HG02973 (cell line): ENCODE measurements at regions not wholly inside any gene's neighbourhood (a gene's known extent, or its start where the extent isn't known, plus 50 kb on each side); places are given as distances from the start of the nearest gene placed in this dataset.
"Not testable (repeated sequence)": the region's sequence is repeated elsewhere in the genome, so short reads cannot be mapped to it uniquely, and the experiment has no call there.

ENCODE experiments used
- ATAC-seq: cut with Tn5 transposase; IDR thresholded peaks from one replicate; pipeline ENCODE4 v1.9.1; 2021; ENCODE audit warnings: moderate library complexity; ENCODE audit not compliant: unreplicated experiment

- ATAC-seq, result no peak
These were observed 349.9 kb upstream of the CCNH start for GRCh38 chr5:87762631-87763030.

DNA sequence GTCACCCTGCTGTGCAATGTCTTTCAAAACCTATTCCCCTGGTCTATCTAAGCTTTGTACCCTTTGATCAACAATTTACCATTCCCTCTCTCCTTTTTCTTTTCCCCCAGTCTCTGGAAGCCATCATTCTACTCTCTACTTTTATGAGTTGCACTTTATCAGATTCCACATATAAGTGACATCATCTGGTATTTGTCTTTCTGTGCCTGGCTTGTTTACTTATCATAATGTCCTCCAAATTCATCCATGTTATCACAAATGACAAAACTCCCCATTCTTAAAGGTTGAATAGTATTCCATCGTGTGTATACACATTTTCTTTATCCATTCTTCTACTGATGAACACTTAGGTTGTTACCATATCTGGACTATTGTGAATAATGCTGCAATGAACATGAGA lies 344.2 kb upstream of the CCNH start:
- ATAC-seq, result no peak

DNA sequence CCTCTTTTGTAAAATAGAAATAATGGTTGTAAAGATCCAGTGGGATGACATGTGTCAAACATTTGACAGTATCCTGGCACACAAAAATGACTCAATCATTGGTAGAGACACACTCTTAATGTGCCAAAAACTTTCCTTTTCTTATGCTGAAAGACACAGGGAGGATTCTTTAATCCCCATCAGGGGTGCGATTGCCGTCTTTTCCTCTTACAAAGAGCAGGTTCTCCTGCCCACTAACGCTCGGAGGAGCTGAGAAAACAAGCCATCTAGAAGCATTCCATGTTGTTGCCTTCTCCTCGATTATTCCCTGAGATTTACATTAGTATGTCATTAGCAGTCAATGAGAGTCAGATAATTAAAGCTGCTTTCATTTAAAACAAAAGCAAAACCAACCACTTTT lies 342.6 kb upstream of the CCNH start:
- no peak for ATAC-seq

DNA sequence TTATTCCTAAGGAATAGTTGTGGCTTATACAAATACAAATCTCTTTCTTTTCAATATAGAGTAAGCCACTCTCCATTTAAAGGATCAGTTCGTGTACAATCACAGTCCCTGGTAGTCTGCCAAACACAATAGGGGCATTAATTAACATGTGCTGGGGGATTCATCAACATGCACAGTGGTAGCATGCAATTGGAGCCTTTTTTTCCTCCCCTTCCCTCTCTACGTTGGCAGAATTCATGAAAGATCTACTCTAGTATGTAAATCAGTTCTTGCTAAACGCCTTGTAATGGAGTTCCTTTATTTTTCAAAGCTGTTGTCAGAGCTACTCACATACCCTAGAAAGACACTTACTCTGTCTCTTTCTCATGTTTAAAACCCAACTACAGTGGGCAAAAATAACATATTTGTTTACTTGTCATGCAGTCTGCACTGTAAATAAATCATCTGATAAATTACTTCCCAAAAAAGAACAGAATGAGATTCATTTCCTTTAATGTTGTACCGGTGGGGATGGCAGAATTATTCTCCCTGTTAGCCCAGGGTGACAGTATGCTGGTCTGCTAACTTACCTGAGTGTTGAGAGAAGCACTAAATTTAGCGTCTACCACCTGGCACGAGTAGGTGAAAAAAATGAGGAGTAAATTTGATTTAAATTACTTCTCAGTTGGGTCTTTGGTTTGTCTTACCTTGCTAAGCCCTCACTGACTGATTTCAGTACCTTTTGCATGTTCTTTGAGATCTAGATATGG lies 341.5 kb upstream of the CCNH start:
- no peak for ATAC-seq

DNA sequence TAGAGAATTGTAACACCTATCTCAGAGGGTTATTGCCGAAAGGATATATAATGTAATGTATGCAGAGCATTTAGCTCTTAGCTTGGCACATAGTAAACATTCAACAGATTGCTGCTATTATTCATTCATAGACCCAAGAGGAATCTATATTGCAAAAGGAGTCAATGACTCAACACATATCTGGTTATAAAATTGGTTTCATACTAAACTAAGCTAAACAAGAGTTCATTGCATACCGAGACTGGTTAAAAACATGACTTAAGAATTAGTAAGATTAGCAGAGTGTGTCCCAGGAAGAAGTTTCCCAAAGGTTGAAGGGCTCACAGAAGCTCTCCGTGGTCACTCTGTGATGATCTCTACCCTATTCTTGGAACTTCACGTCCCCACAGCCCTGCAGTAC lies 339.6 kb upstream of the CCNH start:
- no peak for ATAC-seq

DNA sequence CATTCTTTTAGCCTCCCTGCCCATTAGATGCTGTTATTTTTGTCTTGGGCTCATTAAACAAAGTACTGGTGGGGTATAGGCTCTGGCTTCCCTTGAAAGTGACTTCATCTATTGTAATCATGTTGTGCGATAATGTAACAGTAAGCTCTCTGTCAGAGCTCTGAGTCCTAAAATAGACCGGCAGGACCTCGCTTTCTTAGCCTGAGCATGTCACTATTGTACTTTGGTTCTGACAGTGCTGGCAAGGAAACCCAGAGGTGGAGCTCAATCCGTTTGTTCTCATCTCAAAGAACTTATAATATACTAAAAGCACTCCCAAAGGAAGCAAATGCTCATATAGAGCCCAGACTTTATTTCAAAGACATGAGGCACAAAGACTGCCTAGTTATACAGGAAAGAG lies 339.1 kb upstream of the CCNH start:
- no peak for ATAC-seq

DNA sequence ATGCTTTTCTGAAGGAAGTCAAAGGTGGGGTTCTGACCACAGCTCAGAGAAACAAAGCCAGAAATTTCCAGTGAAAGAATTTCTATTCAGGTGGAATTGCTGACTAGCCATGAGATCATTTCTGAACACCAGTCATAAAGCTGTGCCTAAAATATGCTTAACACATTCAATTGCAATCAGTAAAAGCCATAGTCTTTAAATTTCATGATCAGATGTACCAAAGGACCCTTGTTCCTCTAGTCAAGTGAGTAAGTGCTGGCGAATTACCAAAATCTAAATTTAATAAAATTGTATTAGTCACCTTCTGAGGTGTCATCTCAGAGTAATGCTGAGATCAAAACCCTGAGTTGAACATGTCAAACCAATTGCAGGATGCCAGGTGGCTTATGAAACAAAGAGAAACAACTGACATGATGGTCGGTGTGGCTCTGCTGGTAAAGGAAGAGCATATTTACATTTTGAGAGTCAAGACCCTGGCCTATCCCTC lies 334.2 kb upstream of the CCNH start:
- no peak for ATAC-seq

- ATAC-seq, result no peak
These were observed 333.6 kb upstream of the CCNH start for GRCh38 chr5:87746341-87746740.

DNA sequence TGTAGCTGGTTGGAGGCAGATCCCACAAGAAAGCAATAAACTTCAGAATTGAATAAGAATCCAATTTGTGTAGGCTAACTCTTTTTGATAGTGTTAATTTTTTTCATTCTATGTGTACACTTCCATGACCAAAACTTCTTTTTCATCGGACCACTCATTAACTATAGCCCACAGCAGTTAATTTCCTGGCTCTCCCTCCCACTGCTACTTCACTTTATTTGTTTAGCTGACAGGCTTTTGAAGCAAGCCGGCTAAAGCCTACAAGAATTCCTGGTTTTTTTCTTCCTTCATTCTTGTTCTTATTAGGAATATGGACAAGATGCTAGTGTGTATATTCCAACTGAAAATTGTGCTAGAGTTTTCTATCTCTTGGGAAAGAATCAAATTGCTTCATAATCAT lies 329.2 kb upstream of the CCNH start:
- ATAC-seq, result no peak

- ATAC-seq, result no peak
These were observed 323.2 kb upstream of the CCNH start for GRCh38 chr5:87735923-87736322.

DNA sequence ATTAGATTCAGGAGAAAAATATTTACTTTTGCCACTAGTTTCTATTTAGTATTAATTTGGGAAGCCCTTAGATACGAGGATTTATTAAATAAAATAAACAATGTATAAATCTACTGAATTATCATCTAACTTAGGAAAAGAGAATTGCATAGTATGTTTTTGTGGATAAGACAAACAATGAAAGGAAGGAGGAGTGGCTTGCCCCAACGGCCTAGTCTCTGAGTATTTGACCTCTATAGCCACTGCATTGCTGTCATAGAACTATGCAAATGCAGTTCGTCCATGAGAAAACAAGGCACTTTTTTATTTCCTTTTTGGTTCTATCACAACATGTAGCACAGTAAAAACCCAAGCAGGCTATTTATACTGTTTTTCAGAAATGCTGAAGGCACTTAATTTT lies 321.2 kb upstream of the CCNH start:
- no peak for ATAC-seq

GRCh38 chr5:87732875-87733768 lies 320.4 kb upstream of the CCNH start:
- no peak for ATAC-seq

GRCh38 chr5:87729781-87730180 lies 317.1 kb upstream of the CCNH start:
- no peak for ATAC-seq

DNA sequence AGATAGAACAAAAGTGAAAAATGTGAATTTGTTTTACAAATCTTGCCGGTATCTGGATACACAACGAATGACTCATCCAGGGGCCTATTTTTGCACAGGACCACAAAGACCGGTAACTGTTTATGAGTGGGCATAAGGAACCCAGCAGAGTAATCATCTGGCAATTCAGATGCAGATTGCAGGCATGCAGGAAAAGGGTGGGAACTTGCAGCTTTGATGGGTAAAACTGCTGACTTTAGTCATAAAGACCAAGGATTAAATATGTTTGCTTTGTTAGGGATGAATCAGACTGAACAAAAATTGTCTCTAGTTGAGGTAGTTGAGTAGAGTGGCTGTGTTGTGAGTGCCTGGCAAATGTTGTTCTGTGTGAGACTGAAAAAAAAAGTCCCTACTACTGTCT lies 309.6 kb upstream of the CCNH start:
- no peak for ATAC-seq

DNA sequence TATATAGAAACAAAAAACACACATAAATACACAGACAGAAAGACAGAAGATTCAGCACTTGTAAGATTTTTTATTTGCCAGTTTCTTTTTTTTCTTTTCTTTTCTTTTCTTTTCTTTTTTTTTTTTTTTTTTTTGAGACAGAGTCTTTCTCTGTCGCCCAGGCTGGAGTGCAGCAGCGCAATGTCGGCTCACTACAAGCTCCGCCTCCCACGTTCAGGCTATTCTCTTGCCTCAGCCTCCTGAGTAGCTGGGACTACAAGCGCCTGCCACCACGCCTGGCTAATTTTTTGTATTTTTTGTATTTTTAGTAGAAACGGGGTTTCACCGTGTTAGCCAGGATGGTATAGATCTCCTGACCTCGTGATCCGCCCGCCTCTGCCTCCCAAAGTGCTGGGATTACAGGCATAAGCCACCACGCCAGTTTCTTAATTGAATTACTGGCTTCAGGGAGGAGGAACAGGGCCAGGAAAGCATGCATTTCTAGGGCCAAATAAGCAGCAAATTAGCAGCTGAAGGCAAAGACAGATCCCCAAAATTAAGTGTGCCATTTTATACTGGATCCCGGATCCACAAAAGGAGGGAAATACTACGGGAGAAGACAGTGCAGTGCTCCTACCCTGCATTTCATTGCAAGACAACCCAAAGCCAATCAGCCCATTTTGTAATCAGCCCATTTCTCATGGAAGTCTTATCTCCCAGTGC lies 305.6 kb upstream of the CCNH start:
- ATAC-seq, result not testable (repeated sequence)

DNA sequence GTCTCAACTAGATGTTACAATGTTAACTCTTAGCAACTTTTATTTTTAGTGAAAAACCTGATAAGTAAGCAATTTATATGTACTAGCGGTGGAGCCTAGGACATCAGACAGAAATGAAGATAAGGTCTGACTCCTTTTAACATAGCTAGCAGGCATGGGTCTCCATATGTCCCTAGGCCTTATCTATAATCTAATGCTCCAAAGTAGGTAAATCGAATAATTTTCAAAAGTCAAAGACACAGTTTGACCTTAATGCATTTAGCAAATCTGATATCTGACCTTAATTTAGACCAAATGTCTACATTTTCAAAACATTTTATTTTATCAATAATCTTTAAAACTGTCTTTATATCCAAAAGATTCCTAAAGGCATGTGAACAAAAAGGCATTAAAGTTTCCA lies 305.0 kb upstream of the CCNH start:
- no peak for ATAC-seq

DNA sequence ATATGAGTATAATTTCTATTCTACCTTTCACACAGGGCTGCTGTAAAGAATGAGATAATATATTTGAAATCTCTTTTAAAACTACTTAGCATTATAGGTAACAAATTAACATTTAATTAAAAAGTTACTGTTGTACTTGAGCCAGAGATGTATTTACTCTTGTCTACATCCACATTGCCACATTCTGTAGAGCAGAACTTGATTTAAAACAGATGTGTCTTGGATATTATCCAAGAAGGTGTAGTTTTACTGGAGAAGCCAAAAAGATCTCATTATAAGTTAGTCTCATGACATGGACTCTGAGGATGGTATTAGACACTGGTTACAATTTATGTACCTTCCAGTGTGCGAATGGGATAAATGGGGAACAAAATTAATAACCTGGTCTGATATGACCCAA lies 293.1 kb upstream of the CCNH start:
- ATAC-seq, result no peak

GRCh38 chr5:87686975-87687374 lies 274.2 kb upstream of the CCNH start:
- ATAC-seq, result peak; percentile 94

- no peak for ATAC-seq
These were observed 273.3 kb upstream of the CCNH start for GRCh38 chr5:87686018-87686417.

DNA sequence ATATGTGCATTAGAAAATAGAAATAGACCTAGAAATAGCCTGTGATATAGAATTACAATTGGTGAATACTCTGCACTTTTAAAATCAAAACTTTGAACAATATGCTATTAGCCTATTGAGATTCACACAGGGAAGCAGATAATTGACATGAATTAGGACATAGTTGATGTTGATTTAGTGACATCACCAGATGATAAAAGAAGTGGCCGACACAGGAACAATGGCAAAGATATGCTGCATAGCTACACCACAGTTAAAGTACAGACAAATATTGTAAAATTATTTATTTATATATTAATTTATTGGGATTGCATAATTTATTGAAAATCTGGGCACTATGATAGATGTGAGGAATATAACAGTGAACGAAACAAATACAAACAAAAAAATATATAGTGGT lies 261.5 kb upstream of the CCNH start:
- no peak for ATAC-seq

DNA sequence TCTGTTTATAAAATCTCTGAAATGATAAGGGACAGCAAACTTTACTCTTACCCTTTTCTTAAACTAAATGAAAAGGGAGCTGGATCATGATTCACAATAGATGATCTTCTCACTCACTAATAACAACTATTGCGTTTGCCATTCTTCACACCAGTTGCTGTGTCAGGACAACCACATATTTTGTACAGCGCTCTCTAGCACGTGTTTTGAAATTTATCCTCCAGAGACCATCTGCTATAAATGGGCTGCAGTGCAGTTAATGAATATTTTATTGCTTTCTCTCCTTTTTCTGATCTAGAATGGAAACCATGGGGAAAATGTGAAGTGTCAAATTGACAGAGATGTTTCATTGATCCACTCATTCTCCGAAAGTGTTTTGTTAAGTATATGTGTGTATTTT lies 258.4 kb upstream of the CCNH start:
- ATAC-seq, result no peak

GRCh38 chr5:87665166-87665565 lies 252.4 kb upstream of the CCNH start:
- no peak for ATAC-seq
